HFFc6 (cell line): ENCODE measurements at regions not wholly inside any gene's neighbourhood (a gene's known extent, or its start where the extent isn't known, plus 50 kb on each side); places are given as distances from the start of the nearest gene placed in this dataset.

Source experiments
- DNase-seq: peaks from one replicate; pipeline ENCODE4 v3.0.0-alpha.2; 2018
- H3K27ac Mint-ChIP-seq: 2 replicates; pipeline ENCODE4 v1.8.0; 2020; ENCODE audit warnings: mild to moderate bottlenecking, mixed read lengths
- H3K27me3 Mint-ChIP-seq: 2 replicates; pipeline ENCODE4 v1.8.0; 2021; ENCODE audit warnings: mild to moderate bottlenecking, moderate library complexity, mixed read lengths; ENCODE audit not compliant: insufficient read depth
- H3K36me3 Mint-ChIP-seq: 2 replicates; pipeline ENCODE4 v1.8.0; 2021; ENCODE audit warnings: low read depth, mixed read lengths
- H3K4me1 Mint-ChIP-seq: 2 replicates; pipeline ENCODE4 v1.8.0; 2020; ENCODE audit warnings: low read depth, mixed read lengths
- H3K4me3 Mint-ChIP-seq: 2 replicates; pipeline ENCODE4 v1.8.0; 2020; ENCODE audit warnings: mild to moderate bottlenecking, moderate library complexity, mixed read lengths
- H3K9me3 Mint-ChIP-seq: 2 replicates; pipeline ENCODE4 v1.8.0; 2020; ENCODE audit warnings: mild to moderate bottlenecking, mixed read lengths
- TF ChIP-seq, protein P1 (sequence below): fragments of 200-600 bp; sonication (generic); IDR thresholded peaks from 2 replicates; pipeline ENCODE4 v1.5.0; 2021; ENCODE audit warnings: antibody characterized with exemption, mild to moderate bottlenecking

DNA sequence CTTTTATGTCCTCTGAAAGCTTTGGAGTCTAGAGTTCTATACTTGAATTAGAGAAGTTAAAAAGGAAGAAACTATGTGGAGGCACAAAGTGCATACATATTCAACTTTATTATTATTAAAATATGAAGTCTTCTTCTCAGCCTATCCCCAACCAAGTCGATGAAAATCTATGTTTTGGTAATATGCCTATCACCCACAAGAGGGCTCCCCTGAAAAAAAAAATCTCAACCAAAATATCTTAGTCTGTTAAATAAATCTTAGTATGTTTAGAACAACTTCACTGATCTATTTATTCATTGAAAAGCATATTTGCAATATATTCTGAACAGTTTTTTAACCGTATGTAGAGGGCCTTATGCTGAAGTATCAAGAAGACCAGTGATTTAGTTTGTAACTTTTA lies 804.5 kb downstream of the TDRD15 start:
- no peaks in the 10 kb centered on the region for H3K4me1 Mint-ChIP-seq
- H3K36me3 Mint-ChIP-seq: no peaks in the 10 kb centered on the region
- DNase-seq: no peak
- H3K9me3 Mint-ChIP-seq: peaks cover 42% of the 10 kb centered on the region
- no peak overlapping the region for H3K27ac Mint-ChIP-seq
- no peaks in the 10 kb centered on the region for H3K27me3 Mint-ChIP-seq
- no peak overlapping the region for H3K4me3 Mint-ChIP-seq
- TF ChIP-seq, protein P1, sequence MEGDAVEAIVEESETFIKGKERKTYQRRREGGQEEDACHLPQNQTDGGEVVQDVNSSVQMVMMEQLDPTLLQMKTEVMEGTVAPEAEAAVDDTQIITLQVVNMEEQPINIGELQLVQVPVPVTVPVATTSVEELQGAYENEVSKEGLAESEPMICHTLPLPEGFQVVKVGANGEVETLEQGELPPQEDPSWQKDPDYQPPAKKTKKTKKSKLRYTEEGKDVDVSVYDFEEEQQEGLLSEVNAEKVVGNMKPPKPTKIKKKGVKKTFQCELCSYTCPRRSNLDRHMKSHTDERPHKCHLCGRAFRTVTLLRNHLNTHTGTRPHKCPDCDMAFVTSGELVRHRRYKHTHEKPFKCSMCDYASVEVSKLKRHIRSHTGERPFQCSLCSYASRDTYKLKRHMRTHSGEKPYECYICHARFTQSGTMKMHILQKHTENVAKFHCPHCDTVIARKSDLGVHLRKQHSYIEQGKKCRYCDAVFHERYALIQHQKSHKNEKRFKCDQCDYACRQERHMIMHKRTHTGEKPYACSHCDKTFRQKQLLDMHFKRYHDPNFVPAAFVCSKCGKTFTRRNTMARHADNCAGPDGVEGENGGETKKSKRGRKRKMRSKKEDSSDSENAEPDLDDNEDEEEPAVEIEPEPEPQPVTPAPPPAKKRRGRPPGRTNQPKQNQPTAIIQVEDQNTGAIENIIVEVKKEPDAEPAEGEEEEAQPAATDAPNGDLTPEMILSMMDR: no peak

DNA sequence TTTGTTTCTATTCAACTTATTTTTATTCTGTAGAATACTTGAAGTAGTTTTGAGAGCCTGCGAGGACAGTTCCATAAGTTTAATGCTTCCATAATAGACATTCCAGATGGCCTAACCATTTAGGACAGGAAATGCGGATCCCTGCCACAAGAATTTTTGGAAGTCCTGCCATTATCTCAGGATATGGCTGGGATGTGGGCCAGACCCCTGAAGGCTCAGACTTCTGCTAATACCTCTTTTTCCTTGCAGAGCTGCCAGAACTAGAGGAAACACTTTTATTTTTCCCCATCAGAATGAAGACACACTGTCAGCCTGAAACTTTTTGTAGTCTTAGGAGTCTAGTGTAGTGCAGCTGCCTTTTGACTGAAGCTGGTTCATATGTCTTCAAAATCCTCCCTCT lies 806.5 kb downstream of the TDRD15 start:
- Mint-ChIP-seq H3K4me1 (no peaks in the 10 kb centered on the region), H3K4me3 (no peak overlapping the region), H3K9me3 (peaks cover 40% of the 10 kb centered on the region), H3K27me3 (no peaks in the 10 kb centered on the region), H3K27ac (no peak overlapping the region), H3K36me3 (no peaks in the 10 kb centered on the region)
- TF ChIP-seq, protein P1: no peak
- DNase-seq: no peak

DNA sequence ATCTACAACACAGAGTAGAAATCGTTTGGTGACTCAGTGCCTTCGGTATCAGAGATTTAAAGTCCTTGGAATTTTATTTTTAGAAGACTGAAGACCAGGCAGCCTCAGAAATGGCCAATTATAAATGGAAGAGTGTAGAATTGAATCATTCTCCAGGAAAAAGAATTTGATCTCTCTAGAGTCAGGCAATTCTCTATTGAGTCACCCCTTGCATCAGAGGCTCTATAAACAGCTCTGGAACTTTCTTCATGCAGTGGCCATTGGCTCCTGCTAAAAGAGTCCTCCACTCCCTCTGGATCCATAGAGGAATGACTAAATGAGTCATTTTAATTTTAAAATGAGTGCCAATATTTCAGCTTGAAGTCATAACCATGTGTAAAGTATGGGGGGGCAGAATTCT lies 816.2 kb downstream of the TDRD15 start:
- no peaks in the 10 kb centered on the region for H3K36me3 Mint-ChIP-seq
- no peak for DNase-seq
- no peaks in the 10 kb centered on the region for H3K27me3 Mint-ChIP-seq
- TF ChIP-seq, protein P1: no peak
- no peaks in the 10 kb centered on the region for H3K4me1 Mint-ChIP-seq
- H3K27ac Mint-ChIP-seq: no peak overlapping the region
- H3K9me3 Mint-ChIP-seq: peaks cover 53% of the 10 kb centered on the region
- H3K4me3 Mint-ChIP-seq: no peak overlapping the region

DNA sequence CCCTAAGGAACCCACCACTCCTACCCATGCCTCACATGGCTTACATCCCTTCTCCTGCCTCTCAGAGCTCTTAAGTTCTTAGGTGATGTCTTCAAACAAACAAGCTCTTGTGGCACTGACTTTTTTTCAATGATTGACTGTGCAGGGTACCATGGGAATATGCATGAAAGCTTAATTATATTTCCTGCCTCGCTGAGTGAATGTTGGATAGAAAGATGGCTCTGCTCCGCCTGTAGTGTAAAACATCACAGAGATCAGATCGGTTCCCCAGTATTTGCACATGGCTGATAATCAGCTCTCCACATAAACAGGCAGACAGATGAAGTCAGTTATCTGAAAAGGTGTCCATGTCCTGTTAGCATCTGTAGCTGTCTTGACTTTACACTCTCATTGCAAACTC lies 820.8 kb downstream of the TDRD15 start:
- TF ChIP-seq, protein P1: no peak
- no peak for DNase-seq
- peaks cover 54% of the 10 kb centered on the region for H3K9me3 Mint-ChIP-seq
- no peak overlapping the region for H3K4me3 Mint-ChIP-seq
- H3K36me3 Mint-ChIP-seq: no peaks in the 10 kb centered on the region
- no peaks in the 10 kb centered on the region for H3K4me1 Mint-ChIP-seq
- H3K27me3 Mint-ChIP-seq: no peaks in the 10 kb centered on the region; the same call in 1 of the 2 replicates
- H3K27ac Mint-ChIP-seq: no peak overlapping the region

DNA sequence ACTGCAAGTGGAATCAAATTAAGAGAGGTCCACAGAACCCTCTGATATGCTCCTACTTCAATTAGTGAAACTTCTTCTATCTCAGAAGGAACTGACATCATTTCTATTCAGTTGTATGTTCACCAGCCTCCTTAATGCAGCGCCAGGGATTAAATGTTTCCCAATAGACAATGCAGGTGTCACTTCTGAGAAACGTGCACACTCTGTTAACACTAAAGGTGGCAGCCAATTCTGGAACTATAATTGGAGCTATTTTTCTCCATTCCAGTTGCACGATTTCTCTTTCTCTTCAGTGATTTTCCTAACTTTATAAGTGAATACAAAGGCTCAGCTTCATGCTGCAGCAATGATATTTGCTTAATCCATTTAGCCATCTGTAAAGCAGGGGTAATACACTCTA lies 821.9 kb downstream of the TDRD15 start:
- no peaks in the 10 kb centered on the region for H3K36me3 Mint-ChIP-seq
- H3K27me3 Mint-ChIP-seq: no peaks in the 10 kb centered on the region; the same call in 1 of the 2 replicates
- H3K4me1 Mint-ChIP-seq: no peaks in the 10 kb centered on the region
- no peak overlapping the region for H3K4me3 Mint-ChIP-seq
- TF ChIP-seq, protein P1: no peak
- no peak overlapping the region for H3K27ac Mint-ChIP-seq
- H3K9me3 Mint-ChIP-seq: peaks cover 43% of the 10 kb centered on the region
- DNase-seq: no peak

DNA sequence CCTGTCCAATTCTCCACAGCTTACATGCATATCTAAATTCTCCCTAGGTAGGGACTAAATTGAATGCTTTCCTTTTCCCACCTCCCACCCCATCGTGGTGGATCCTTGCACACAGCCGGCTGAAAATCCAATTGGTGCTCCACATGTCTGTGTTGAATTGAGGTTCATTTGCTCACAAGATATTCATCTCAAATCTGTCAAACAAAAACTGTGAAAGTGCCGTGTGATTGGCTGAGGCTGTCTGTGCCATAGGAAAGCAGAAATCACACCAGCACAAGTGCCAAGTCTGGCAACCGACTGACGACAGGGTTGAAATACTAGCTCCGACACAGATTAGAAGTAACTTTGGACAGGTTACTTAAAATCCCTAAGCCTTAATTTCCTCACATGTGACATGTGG lies 823.3 kb downstream of the TDRD15 start:
- DNase-seq: no peak
- H3K27ac Mint-ChIP-seq: no peak overlapping the region
- TF ChIP-seq, protein P1: no peak
- no peaks in the 10 kb centered on the region for H3K36me3 Mint-ChIP-seq
- no peak overlapping the region for H3K4me3 Mint-ChIP-seq
- no peaks in the 10 kb centered on the region; the same call in 1 of the 2 replicates for H3K27me3 Mint-ChIP-seq
- no peaks in the 10 kb centered on the region for H3K4me1 Mint-ChIP-seq
- H3K9me3 Mint-ChIP-seq: peaks cover 43% of the 10 kb centered on the region
